RKO (cell line): ENCODE measurements at regions not wholly inside any gene's neighbourhood (a gene's known extent, or its start where the extent isn't known, plus 50 kb on each side); places are given as distances from the start of the nearest gene placed in this dataset.

Source experiments
- DNase-seq: peaks from one replicate; pipeline ENCODE4 v3.0.0-alpha.2; 2016; ENCODE audit warnings: low spot score

DNA sequence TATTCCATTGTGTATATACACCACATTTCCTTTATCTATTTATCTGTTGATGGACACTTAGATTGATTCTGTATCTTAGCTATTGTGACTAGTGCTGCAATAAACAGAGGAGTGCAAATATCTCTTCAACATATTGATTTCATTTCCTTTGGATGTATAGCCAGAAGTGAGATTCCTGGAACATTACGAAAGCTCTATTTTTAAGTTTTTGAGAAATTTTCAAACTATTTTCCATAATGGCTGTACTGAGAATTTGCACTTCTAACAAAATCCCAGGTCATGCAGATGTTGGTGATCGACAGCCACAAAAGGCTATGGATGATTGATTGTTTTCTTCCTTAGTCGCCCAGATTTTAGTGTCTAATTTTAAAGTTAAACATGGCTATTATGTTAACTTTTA is 132.7 kb upstream of the MTAP start:
- DNase-seq: no peak

DNA sequence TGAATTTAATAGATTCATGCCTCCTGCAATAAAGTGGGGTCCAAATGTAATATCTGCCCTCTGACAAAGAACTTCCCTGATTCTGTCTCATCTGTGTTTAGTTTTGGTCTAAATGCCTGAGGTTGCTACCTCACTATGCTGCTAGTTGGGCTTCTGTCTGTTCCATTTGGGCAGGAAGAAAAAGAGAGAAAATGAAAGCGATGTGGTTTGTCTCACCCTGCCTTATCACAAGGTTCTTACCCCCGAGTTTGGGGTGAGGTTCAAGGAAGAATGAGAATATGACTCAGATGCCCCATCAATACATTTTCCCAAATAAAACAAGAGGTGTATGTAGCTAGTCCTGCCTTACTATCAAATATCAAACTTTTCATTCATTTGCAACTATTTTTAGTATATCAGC is 132.1 kb upstream of the MTAP start:
- DNase-seq: no peak

DNA sequence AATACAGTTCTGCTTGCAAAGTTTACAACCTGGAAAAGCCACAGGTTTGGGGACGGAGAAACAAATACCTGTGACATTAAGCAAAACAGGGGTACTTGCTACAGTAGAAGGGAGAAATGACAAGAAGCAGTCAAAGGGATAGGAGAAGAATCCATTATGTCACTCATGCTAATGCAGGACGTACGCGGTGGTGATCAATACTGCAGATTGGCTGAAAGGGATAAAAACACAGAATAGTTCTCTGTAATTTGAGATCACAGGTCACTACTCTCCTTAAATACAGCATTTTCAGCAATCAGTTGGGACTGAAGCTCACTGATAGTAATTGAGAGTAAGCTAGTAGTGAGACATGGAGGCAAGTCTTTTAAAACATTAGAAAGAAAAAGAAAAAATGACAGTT is 130.3 kb upstream of the MTAP start:
- no peak for DNase-seq

DNA sequence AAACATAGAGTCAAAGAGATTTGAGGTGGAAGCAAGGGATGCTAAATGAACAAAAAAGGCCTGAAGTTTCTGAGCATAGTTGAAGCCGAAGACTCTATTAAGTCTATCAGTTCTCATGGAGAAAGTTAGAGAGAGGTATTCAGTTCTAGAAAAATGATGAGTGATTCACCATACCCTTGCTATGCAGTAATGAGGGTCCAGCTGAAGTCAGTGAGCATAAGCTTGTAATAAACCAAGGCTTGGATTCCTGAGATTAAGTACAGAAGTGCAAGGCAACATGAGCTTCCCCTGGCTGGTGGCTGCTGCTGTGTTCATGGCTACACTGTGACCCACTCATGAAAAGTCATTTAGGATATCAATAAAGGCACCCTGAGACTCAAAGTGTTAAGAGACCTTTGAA is 129.7 kb upstream of the MTAP start:
- DNase-seq: no peak

DNA sequence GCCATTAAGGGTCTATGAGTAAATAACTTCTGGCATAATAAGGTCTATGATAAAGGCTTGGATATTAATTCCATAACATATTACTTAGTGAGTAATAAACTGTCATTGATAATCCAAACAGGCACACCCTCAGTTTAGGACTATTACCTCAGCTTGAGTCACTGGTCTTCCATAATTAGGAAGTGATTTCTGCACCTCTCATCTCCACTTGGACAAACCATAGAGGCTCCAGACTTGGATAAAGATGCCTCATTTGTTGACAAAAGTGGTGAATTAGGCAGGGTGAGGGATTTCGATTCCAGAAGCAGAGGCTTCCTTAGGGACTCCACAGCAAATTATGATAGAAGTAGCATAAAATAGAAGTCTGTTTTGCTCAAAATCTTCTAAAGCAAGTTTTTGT is 127.5 kb upstream of the MTAP start:
- DNase-seq: peak; percentile 96

DNA sequence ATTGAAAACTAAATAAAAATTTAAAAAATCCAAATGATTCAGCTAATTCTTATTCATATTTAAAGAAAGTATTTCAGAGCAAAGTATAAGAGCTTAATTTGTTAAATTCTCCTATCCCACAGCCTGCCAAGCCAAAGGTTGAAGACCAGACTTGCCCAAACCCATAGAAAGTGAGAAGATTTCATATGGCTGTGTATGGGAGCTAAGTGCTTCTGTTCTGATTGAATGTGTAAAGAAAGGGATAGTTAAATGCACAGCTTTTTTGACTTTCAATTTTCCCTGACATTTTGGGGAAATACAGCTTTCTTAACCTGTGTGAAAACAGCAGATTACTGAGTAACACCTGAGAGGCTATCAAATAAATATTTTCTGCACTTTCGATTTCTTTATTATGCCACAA is 125.0 kb upstream of the MTAP start:
- DNase-seq: no peak

DNA sequence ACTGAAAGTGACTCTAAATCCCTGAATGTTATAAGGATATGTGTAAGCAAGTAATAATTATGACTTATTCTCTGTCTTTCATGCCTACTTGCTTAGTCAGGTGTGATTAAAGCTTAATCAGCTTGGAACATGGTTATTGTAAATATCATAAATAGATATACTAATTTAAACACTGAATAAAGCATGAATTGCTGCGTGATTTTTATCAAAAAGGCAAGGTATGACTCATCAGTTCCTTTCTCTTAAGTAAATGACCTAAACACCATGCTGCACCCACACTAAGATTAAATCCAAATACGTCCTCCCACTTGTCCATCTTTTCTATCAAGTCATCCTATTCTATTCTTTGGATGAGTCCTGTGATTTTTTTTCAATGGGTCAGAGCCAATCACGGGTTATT is 124.6 kb upstream of the MTAP start:
- peak; percentile 100 for DNase-seq

DNA sequence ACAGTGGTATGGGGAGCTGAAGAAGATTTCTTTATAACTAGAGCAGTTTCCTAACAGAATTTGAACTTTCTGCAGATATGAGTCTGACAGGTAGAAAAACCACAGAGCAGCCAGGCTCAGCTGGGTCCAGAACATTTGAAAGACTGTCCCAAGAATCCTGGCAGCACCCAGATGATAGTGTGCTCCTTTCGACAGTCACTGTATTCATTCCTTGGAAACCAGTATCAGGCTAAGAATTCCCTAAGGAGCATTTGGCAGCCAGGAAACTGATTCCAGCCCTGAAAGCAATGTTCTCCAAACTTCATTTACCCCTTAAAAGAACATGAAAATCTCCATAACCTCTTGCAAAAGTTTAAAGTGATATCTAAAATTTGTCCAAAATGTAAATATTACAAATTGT is 123.0 kb upstream of the MTAP start:
- peak; percentile 81 for DNase-seq

DNA sequence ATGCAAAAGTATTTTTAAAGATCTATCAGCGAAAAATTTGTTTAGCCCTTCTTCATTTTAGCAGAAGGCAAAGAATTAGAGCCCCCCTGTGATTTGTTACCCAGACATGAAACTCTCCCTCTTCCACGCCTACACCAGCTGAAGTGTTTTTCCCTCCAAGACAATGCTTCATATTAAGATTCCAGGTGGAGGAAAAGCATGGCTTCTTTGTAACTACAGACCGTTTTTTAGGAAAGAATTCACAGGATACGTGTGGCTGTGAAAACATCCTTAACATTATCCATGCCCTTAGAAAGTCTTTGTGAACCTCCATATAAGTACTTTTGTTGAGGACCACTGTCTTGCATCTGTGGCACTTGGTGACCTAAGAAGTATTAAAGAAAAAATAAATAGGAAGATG is 121.8 kb upstream of the MTAP start:
- peak; percentile 60 for DNase-seq

DNA sequence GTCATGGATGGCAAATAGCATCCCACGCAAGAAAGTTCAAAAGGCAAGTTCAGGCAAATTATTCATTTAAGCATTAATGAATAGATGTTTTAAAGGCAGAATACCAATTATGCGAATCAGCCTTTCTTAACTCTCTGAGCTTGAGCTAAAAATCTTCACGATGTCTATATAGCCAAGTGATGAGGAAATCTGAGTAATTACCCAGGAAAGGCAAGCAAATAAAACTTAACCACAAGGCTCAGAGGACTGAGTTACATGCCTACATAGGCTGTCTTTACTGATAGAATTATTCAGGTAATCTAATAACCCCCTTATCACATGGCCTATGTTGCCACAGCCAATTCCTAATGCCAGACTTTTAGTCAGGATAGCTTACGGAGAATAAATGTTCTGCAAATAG is 120.8 kb upstream of the MTAP start:
- DNase-seq: peak; percentile 94

DNA sequence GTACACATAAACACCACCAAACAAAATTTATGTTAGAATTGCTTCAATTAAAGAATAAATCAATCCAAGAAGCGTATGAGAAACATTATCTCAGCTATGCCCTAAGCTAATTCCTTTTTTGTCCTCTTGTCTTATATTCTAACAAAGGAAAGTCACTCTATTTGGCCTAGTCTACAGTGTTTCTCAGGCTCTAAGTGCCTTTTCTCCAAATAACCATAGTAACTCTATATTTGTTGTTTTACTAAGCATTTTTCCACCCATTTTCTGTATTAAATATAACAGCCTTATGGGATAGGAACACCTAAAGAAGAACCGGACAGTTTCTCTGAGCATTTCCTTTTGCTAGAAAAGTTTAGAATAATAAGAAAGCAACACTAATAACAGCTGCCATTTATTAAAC is 120.1 kb upstream of the MTAP start:
- peak; percentile 58 for DNase-seq

DNA sequence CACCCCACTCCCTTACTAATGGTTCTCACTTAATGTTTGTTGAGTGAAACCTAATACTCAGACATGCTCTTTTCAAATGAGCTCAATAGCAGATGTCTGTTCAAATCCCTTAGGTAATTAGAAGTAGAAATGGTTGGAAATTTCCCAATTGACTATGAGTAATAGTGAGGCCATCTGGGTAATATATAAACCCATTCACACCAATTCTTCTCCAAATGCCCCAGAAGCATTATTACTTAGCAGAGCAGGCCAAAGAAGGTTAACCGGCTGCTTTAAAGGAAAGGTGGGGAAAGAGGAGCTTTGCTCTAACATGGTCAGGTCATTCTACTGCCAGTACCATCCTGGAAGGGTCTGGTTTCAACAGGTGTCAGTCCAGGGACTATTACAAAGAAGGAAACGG is 119.5 kb upstream of the MTAP start:
- DNase-seq: peak; percentile 97

DNA sequence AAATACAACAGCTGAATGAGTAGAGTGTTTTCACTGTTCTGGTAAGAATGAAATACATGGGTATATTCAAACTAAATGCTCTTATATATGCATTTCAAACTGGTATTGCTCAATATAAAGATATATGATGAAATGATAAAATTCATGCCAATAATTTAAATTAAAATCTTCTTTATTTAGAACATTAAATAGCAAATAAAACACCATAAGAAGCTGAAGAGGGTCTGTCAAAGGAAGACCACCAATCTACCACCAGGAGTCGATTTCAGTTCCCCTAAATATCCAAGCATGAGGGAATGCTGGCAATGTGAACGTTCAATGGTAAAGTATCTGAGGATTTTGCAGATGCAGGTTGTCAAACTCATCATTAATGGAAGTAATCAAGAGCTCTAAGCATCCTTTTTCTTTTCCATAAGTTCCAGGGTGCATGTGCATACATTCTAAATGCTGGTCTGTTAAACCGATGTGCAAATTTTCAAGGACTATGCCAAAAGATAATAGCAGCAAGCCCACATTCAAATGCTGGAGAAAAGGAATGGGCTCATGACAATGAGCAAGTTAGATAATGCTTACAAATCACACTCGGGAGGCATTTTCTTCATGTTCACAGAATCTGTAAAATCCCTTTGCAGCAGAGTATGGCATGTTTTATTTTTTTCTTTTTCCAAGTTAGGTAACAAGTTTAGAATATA is 118.8 kb upstream of the MTAP start:
- DNase-seq: peak; percentile 90

DNA sequence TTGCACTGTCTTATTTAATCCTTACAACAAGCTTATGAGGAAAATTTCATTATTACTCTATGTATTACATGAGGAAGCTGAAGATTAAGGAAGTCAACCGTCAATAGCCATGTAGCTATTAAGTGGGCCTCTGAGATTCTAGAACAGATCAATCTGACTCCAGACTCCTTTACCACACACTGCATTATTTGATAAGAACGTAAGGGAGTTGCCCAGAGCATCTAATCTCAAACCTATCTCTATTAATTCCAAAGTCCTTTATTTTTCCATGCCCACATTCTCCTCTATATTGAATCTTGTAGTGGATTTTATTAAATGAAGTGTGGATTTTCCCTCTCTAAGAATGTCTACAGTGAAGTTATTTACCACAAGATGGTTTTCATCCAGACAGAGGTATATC is 118.2 kb upstream of the MTAP start:
- DNase-seq: peak; percentile 87

DNA sequence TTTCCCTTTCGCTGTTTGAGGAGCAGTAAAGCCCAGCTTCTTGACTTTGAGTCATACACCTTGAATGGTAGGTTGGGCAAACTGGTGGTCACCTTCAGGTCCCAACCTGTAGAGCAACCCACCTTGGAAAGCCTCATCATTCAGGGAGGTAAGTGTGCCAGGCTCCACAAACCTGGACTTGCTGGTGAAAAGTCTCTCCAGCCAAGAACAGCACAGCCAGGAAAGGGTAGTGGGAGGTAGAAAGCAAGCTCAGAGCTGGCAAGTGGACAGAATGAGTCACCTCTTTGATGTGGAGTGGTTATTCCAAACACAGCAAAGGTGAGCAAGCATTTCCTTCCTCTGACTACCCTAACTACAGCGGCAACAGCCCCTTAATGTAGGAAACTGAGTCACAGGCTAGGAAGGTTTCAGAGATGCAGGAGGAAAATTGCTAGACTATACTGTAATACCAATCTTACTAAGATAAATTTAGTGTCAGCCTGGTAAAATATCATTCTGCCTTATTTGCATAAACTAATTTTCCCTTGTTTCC is 117.5 kb upstream of the MTAP start:
- DNase-seq: peak; percentile 100

DNA sequence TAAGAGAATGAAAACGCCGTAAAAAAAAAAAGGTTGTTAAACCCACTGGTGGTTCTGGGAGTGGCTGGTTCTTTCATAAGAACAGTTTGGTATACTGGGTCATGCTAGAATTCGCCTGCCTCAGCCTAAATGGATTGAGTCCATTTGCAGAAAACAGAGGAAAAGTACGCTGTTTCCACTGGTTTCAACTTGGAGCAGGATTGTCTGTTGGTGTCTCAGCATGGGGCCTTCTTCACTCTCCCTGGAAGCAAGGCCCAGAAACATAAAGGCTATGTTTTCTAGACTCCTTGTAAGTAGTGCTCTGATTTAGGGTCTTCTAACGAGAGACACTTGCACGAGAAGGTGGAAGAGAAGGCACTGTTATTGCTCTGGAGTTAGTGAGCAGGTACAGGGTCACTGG is 116.9 kb upstream of the MTAP start:
- peak; percentile 76 for DNase-seq

DNA sequence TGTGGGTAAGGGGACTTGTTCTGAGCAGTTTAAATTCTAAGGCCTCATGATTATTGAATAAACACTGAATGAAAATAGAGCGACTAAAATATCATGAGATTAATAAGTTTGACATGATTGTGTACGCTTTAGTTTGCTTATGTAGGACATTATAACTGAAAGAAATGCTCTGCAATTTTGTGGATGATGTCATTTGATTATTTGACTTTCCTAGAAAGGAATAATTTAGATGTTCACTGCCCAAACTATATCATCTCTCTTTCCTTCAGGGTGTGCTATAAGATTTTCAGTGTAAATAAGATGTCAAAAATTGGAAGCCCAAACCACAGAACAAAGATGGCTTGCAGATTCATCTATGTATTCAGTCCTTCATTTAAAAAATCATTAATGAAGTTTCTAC is 115.7 kb upstream of the MTAP start:
- peak; percentile 37 for DNase-seq

DNA sequence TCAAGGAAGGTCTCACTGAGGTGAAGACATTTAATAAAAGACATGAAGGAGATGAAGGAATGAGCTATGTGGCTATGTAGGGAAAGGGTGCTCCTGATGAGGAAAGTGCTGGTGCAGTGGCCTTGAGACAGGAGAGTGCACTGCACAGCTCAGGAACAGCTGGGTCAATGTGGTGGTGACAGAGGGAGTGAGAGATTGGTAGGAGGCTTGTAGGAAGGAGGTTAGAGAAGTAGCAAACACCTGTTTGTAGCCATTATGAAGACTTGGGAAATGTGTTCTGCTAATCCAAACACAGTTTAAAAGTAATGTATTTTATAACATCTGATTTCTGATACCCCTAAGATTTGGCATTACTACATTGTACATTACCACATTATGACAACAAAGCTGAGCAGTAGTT is 115.1 kb upstream of the MTAP start:
- peak; percentile 74 for DNase-seq

DNA sequence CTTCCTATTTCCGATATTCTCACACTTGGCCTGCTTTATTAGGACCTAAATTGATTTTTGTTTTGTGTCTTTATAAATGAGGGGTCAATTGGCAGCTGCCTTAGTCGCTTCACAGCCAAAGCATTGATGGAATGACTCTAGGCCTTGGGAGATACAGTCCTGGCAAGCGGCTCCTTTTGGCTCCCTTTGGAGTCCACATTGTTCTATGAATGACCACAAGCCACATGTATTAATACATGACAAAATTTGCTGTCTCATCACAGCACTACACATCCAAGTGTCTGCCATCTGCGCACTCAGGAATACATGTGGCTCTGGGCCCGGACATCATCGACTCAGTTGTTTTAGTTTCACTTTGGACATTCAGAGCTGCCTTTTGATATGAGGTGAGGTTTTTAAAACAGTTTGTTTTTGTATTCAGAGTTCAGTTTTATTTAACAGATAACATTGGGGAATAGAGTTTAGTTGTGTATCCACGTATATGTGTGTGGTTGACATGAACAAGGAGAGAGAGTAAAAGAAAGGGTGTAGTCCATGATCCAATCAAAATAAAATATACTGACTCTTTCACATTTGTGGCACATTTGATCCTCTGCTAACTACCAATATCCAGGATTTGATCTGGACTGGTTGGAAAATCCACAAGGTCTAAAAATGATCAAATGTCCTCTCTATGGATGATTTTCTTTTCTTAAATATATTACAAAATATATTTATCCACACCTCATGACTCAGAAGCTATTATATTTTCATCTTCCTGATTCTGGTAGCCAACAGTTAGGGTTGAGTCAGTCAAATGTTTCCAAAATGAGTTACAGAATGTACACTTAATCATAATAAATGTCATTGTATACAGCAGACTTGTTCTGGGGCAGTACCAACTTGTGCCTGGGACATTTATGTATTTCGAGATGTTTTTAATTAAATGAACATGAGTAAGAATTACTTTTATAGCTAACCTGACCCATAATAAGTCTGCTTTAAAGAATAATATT is 114.0 kb upstream of the MTAP start:
- DNase-seq: peak; percentile 98

DNA sequence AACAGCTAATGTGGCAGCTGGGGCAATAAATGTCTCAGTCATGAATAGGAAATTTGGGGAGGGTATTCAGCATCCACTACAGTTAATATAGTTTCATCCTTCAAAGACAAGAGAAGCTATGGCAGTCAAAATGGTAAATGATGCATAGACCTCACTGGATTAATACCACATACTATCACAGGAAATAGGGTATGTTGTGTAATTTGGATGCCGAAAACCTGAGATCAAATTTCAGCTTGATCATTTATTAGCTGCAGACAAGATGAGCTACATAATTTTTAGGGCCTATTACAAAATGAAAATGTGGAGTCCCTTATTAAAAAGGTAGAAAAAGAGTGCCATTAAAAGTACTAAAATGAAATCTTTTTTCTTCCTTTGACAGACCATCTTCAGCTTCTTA is 112.6 kb upstream of the MTAP start:
- peak; percentile 36 for DNase-seq

DNA sequence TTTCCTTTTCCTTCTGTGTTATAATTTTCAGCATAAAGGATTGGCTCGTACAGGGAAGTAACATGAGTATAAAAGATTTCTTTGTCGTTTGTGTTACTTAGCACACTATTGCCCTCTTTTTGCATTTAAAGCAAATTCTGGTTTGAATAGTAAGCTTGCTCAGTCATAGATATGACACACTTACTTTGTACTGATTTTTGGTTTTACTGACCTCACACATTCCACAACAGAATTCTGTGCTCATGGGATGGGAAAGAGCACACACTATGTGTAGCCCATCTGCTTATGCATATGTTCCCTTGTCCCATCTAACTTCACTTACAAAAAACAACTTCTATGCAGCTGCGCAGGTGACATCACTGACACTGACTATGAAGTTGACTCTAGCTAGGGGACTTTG is 111.9 kb upstream of the MTAP start:
- peak; percentile 62 for DNase-seq

DNA sequence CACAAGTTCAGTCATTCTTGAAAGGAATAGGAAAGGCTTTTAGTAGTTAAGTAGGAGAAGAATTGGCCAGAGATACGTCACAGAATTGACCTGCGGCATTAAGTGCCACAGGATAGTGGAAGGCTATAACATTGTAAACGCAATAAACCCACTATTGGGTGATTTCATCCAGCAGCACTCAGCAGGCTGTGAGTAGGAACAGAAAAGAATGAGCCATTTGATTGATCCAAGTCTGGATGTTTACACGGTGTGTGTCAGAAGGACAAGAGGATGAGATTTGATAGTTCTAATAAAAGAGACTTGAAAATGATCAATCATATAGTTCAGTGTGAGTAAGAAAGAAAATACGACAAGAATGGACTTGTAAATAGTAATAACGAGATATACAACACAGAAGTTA is 110.0 kb upstream of the MTAP start:
- no peak for DNase-seq

DNA sequence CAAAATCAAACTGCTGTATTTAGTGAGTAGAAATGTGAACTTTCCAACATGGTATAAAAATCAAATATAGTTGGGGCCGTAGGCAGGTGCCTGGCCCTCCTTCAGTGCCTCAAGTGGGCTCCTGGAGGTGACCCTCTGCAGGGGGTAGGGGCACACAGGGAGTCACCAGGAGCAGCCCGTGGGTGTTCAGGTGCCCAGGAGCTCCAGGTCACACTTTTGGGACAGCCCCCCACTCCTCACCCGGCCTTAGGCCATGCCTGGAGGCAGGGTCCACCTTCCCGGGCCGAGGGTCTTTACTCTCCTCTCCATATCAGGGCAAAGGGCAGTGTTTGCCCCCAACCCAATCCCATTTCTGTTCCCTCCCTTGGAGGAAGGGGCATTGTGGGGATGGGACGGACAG is 108.0 kb upstream of the MTAP start:
- no peak for DNase-seq
